ENCODE measurements at regions not wholly inside any gene's neighbourhood (a gene's known extent, or its start where the extent isn't known, plus 50 kb on each side); places are given as distances from the start of the nearest gene placed in this dataset.

- no peak for DNase-seq
Measured at GRCh38 chr2:220002699-220003098, 375.3 kb downstream of the SLC4A3 start.

- DNase-seq, result no peak
Measured at GRCh38 chr2:220005362-220005761, 377.9 kb downstream of the SLC4A3 start.

- no peak for DNase-seq
Measured at GRCh38 chr2:220006152-220006621, 378.8 kb downstream of the SLC4A3 start.

GRCh38 chr2:220011859-220012258 is 384.4 kb downstream of the SLC4A3 start:
- no peak for DNase-seq

- no peak for DNase-seq
Measured at GRCh38 chr2:220014961-220015360, 387.5 kb downstream of the SLC4A3 start.

- DNase-seq, result no peak
Measured at GRCh38 chr2:220015576-220015975, 388.1 kb downstream of the SLC4A3 start.

- no peak for DNase-seq
Measured at GRCh38 chr2:220025207-220025606, 397.8 kb downstream of the SLC4A3 start.

GRCh38 chr2:220029013-220029412 is 401.6 kb downstream of the SLC4A3 start:
- no peak for DNase-seq

GRCh38 chr2:220033546-220033945 is 406.1 kb downstream of the SLC4A3 start:
- DNase-seq, result no peak

- DNase-seq, result no peak
Measured at GRCh38 chr2:220034426-220035130, 407.1 kb downstream of the SLC4A3 start.

GRCh38 chr2:220036431-220036830 is 409.0 kb downstream of the SLC4A3 start:
- DNase-seq, result no peak

GRCh38 chr2:220040346-220040745 is 412.9 kb downstream of the SLC4A3 start:
- no peak for DNase-seq

- DNase-seq, result no peak
Measured at GRCh38 chr2:220041447-220041846, 414.0 kb downstream of the SLC4A3 start.

- no peak for DNase-seq
Measured at GRCh38 chr2:220043155-220043989, 415.9 kb downstream of the SLC4A3 start.

GRCh38 chr2:220043990-220044335 is 416.5 kb downstream of the SLC4A3 start:
- DNase-seq, result no peak

- no peak for DNase-seq
Measured at GRCh38 chr2:220044383-220044782, 417.0 kb downstream of the SLC4A3 start.

GRCh38 chr2:220046507-220046906 is 419.1 kb downstream of the SLC4A3 start:
- no peak for DNase-seq

- DNase-seq, result no peak
Measured at GRCh38 chr2:220051716-220052115, 424.3 kb downstream of the SLC4A3 start.

GRCh38 chr2:220053919-220054318 is 426.5 kb downstream of the SLC4A3 start:
- no peak for DNase-seq

- DNase-seq, result no peak
Measured at GRCh38 chr2:220057391-220057790, 430.0 kb downstream of the SLC4A3 start.

- no peak for DNase-seq
Measured at GRCh38 chr2:220057916-220058315, 430.5 kb downstream of the SLC4A3 start.

- no peak for DNase-seq
Measured at GRCh38 chr2:220064111-220065030, 436.9 kb downstream of the SLC4A3 start.

GRCh38 chr2:220065581-220065980 is 438.2 kb downstream of the SLC4A3 start:
- no peak for DNase-seq

Measured in activated naive CD4-positive, alpha-beta T cell treated with Interleukin-2 at 50 U/mL for 16 hours (primary cell).